Skeletal muscle tissue (tissue), 3 donors: ENCODE measurements at regions not wholly inside any gene's neighbourhood (a gene's known extent, or its start where the extent isn't known, plus 50 kb on each side); places are given as distances from the start of the nearest gene placed in this dataset.

Source experiments
- H3K27ac ChIP-seq: one replicate; pipeline ENCODE4 v1.7.0; 2013; ENCODE audit warnings: mild to moderate bottlenecking, low read depth, low read length, inconsistent platforms
- H3K27me3 ChIP-seq, 3 donors: one replicate each; pipeline ENCODE4 v1.7.0; 2013; ENCODE audit warnings: low read length in 3 of 3; ENCODE audit not compliant: control insufficient read depth in 3 of 3, insufficient read depth in 3 of 3
- H3K36me3 ChIP-seq, 3 donors: one replicate each; pipeline ENCODE4 v1.7.0; 2013; ENCODE audit warnings: low read length in 3 of 3; ENCODE audit not compliant: control insufficient read depth in 3 of 3, insufficient read depth in 3 of 3
- H3K4me1 ChIP-seq, 3 donors: one replicate each; pipeline ENCODE4 v1.7.0; 2013; ENCODE audit warnings: low read length in 3 of 3, mild to moderate bottlenecking in 3 of 3; ENCODE audit not compliant: control insufficient read depth in 3 of 3, insufficient read depth in 3 of 3
- H3K4me3 ChIP-seq, 3 donors: one replicate each; pipeline ENCODE4 v1.7.0; 2013; ENCODE audit warnings: low read length in 3 of 3
- H3K9ac ChIP-seq, 3 donors: one replicate each; pipeline ENCODE4 v1.7.0; 2013; ENCODE audit warnings: low read length in 3 of 3, mild to moderate bottlenecking in 3 of 3, moderate library complexity in 2 of 3, low read depth in 1 of 3
- H3K9me3 ChIP-seq, 3 donors: one replicate each; pipeline ENCODE4 v1.7.0; 2013; ENCODE audit warnings: low read length in 3 of 3; ENCODE audit not compliant: control insufficient read depth in 3 of 3
- donor health status: Osteomylitis.

DNA sequence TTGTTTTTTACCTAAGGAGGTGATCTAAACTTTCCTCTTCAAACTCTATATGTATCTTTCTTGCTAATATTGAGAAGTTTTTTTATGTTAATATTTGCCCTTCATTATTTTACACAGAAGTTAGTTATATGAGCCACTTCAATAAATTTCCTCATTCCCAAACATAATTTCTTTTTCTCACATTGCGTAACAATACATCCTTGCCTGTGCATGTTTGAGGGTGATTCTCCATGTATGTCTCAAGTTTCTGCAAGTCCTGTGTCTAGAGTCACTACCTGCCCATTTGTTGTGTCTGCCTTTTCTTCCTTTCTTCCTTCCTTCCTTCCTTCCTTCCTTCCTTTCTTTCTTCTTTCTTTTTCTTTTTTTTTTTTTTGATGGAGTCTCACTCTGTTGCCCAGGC is 2057.9 kb downstream of the PCDH7 start:
- H3K36me3 ChIP-seq: no peaks in the 10 kb centered on the region
- H3K27me3 ChIP-seq: no peaks in the 10 kb centered on the region
- no peak overlapping the region for H3K9ac ChIP-seq
- H3K4me1 ChIP-seq: no peaks in the 10 kb centered on the region
- H3K27ac ChIP-seq: no peak overlapping the region
- H3K4me3 ChIP-seq: no peak overlapping the region
- no peaks in the 10 kb centered on the region for H3K9me3 ChIP-seq

GRCh38 chr4:32778938-32779337 is 2058.8 kb downstream of the PCDH7 start:
- no peak overlapping the region for H3K4me3 ChIP-seq
- no peaks in the 10 kb centered on the region for H3K27me3 ChIP-seq
- no peaks in the 10 kb centered on the region for H3K9me3 ChIP-seq
- no peaks in the 10 kb centered on the region for H3K4me1 ChIP-seq
- H3K27ac ChIP-seq: no peak overlapping the region
- no peaks in the 10 kb centered on the region for H3K36me3 ChIP-seq
- no peak overlapping the region for H3K9ac ChIP-seq

- Histone ChIP-seq H3K36me3 (no peaks in the 10 kb centered on the region), H3K9ac (no peak overlapping the region), H3K27ac (no peak overlapping the region), H3K4me3 (no peak overlapping the region), H3K4me1 (no peaks in the 10 kb centered on the region), H3K9me3 (no peaks in the 10 kb centered on the region), H3K27me3 (no peaks in the 10 kb centered on the region)
Measured at GRCh38 chr4:32789026-32789608, 2068.9 kb downstream of the PCDH7 start.

DNA sequence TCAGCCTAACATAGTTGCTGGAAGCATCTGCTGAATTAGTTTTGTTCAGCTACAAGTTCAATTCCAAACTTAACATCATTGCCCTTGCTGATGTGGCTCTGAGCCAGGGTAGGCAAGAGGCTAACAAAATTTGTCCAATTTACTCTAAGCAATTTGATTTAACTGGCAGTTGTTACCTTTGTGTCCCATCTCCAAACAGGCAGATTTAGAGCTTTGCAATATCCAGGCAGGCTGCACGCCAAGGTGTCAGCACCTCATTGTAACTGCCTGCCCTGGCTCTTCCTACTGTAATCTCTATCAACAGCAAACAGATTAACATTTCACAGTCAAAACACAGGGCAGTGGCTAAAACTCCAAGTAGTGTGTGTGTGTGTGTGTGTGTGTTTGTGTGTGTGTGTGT is 2070.6 kb downstream of the PCDH7 start:
- no peak overlapping the region for H3K4me3 ChIP-seq
- H3K27me3 ChIP-seq: no peaks in the 10 kb centered on the region
- no peaks in the 10 kb centered on the region for H3K9me3 ChIP-seq
- H3K4me1 ChIP-seq: no peaks in the 10 kb centered on the region
- no peak overlapping the region for H3K9ac ChIP-seq
- H3K27ac ChIP-seq: no peak overlapping the region
- no peaks in the 10 kb centered on the region for H3K36me3 ChIP-seq

DNA sequence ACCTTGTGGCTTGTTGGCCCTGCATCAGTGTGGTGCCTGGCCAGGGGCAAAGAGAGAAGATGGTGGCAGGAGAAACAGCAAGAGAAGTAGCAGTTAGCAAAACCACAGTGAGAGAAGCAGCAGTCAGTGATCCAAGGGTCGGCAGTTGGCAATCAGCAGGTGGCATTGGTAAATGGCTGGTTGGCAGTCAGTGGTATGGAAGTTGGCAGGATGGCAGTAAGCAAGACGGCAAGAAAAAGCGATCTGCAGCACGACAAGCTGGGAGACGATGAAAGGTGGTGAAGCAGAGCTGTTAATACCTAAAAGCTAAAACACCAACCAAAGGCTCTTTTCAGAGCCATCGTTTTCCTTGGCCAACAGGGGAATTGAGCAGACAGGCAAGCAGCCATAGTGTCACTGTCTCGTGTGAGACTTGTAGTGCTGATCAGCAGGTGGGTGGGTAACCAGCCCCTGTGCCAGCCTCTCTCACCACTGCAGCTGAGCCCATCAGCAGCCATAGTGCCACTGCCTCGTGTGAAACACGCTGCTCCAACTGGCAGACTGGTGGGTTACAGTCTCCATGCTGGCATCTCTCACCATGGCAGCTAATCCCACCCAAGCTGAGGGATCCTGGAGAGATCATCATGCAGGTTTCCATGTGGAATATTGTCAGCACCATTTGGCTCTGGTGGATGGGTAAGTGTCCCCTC is 2078.4 kb downstream of the PCDH7 start:
- Histone ChIP-seq H3K27ac (no peak overlapping the region), H3K9ac (no peak overlapping the region), H3K4me3 (no peak overlapping the region), H3K9me3 (no peaks in the 10 kb centered on the region), H3K27me3 (no peaks in the 10 kb centered on the region), H3K36me3 (no peaks in the 10 kb centered on the region), H3K4me1 (no peaks in the 10 kb centered on the region)

- H3K27me3 ChIP-seq: no peaks in the 10 kb centered on the region
- H3K9me3 ChIP-seq: no peaks in the 10 kb centered on the region
- H3K36me3 ChIP-seq: no peaks in the 10 kb centered on the region
- H3K4me1 ChIP-seq: no peaks in the 10 kb centered on the region
- H3K27ac ChIP-seq: no peak overlapping the region
- H3K4me3 ChIP-seq: no peak overlapping the region
- H3K9ac ChIP-seq: no peak overlapping the region
Measured at GRCh38 chr4:32824336-32824735, 2104.2 kb downstream of the PCDH7 start.

DNA sequence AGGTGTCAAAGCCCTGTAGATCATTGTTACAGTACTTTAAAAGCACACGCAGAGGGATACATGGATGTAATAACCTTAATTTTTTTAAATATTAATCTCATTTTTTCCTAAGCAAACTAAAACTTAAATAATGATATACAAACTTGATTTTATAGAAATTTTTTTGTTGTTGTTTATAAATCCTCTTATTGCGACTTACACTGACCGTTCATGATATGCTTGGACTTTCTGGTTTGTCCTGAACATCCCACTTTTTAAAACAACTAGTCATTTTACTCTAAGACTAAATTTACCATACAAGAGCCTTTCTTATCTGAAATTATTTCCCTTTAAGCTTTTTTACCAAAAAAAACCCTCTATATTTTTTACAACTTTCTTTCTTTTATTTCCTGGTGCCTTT is 2106.0 kb downstream of the PCDH7 start:
- no peak overlapping the region for H3K4me3 ChIP-seq
- H3K27me3 ChIP-seq: no peaks in the 10 kb centered on the region
- H3K9ac ChIP-seq: no peak overlapping the region
- H3K27ac ChIP-seq: no peak overlapping the region
- no peaks in the 10 kb centered on the region for H3K4me1 ChIP-seq
- H3K36me3 ChIP-seq: no peaks in the 10 kb centered on the region
- no peaks in the 10 kb centered on the region for H3K9me3 ChIP-seq

DNA sequence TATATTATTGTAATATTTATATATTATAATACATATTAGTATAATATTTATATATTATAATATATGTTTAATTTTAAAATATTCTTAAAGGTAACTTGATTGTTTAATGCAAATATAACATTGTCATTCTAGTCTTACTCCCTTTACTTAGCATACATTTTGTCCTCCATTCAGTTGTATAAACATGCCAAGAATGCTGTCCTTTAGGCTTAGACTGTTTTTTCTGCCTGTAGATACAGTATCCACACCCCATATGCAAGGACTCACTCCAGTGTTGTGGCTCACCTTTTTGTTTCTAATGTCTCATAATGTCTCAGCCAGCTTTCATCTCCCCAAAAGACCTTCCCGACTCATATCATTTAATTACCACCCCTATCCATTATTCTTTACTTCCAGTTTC is 2110.0 kb downstream of the PCDH7 start:
- Histone ChIP-seq H3K36me3 (no peaks in the 10 kb centered on the region), H3K9me3 (no peaks in the 10 kb centered on the region), H3K4me1 (no peaks in the 10 kb centered on the region), H3K4me3 (no peak overlapping the region), H3K9ac (no peak overlapping the region), H3K27me3 (no peaks in the 10 kb centered on the region), H3K27ac (no peak overlapping the region)

DNA sequence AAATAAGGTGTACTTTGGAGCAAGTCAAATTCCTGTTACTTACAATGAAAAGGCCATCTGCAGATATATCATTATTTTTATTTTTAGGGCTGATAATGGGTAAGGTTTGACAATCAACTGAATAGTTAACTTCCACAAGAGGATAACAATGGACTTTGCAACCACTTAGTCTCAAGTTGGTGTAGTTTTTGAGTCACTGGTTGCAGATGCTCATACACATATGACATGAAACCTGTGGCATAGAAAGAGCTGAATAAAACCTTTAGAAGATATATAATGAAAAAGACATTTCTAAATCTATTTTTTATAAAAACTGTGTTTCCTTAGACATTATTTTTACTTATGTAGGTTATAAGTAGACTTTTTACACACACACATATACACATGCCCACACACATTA is 2110.9 kb downstream of the PCDH7 start:
- no peak overlapping the region for H3K4me3 ChIP-seq
- no peaks in the 10 kb centered on the region for H3K36me3 ChIP-seq
- H3K4me1 ChIP-seq: no peaks in the 10 kb centered on the region
- H3K27me3 ChIP-seq: no peaks in the 10 kb centered on the region
- H3K27ac ChIP-seq: no peak overlapping the region
- no peaks in the 10 kb centered on the region for H3K9me3 ChIP-seq
- H3K9ac ChIP-seq: no peak overlapping the region

DNA sequence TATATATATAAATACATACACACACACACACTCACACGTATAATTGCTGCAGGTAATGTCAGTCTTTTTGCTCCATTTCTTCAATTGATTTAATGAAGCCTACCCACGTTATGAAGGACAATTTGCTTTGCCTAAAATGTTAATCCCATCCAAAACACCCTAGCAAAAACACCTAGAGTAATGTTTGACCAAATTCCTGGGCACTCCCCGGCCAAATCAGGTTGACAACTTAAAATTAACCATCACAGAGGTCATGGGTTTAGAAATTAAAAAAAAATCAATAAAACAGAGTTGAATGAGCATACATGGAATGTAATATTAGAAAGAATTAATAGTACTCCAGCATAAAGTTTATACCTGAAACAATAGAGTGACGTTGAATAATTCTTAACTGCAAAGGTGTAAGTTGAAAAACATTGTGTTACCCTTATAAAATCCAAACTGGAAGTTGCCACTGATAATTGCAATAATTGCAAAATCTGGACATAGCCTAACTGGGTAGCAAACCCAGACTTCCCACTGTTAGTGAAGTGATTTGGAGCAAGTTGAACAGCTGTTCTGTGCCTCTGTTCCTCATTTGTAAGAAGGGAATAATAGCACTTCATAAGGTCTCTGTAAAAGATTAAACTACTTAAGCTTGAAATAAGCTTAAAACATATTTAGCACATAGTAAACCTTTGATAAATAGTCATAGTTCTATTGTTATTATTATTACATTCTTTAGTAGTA is 2120.5 kb downstream of the PCDH7 start:
- no peaks in the 10 kb centered on the region for H3K36me3 ChIP-seq
- H3K9ac ChIP-seq: no peak overlapping the region
- no peak overlapping the region for H3K4me3 ChIP-seq
- H3K27ac ChIP-seq: no peak overlapping the region
- H3K4me1 ChIP-seq: no peaks in the 10 kb centered on the region
- no peaks in the 10 kb centered on the region for H3K27me3 ChIP-seq
- no peaks in the 10 kb centered on the region for H3K9me3 ChIP-seq
